ENCODE measurements at regions not wholly inside any gene's neighbourhood (a gene's known extent, or its start where the extent isn't known, plus 50 kb on each side); places are given as distances from the start of the nearest gene placed in this dataset.

DNA sequence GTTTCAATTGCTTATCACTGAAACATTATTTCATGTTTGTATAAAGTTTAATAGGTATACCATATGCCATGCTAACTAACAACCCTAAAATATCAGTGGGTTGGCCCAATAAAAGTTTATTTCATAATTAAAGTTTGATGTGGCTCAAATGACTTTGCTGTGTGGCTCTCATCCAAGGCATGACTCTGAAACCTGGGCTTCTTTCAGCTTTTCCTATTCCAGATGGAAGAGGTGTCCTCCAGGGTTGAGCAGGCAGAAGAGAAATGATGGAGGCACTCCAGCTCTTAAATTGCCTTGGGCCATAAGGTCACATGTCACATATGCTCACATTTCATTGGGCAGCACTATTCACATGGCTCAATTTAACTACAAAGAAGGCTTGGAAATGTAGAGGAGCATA lies 101.9 kb downstream of the MACIR start:
- no peak for TF ChIP-seq POLR2A (IDR thresholded peaks at IDR 0.05; ENCODE audit: extremely low read depth, insufficient read length)
- TF ChIP-seq, protein P1, sequence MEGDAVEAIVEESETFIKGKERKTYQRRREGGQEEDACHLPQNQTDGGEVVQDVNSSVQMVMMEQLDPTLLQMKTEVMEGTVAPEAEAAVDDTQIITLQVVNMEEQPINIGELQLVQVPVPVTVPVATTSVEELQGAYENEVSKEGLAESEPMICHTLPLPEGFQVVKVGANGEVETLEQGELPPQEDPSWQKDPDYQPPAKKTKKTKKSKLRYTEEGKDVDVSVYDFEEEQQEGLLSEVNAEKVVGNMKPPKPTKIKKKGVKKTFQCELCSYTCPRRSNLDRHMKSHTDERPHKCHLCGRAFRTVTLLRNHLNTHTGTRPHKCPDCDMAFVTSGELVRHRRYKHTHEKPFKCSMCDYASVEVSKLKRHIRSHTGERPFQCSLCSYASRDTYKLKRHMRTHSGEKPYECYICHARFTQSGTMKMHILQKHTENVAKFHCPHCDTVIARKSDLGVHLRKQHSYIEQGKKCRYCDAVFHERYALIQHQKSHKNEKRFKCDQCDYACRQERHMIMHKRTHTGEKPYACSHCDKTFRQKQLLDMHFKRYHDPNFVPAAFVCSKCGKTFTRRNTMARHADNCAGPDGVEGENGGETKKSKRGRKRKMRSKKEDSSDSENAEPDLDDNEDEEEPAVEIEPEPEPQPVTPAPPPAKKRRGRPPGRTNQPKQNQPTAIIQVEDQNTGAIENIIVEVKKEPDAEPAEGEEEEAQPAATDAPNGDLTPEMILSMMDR (IDR thresholded peaks at IDR 0.05; ENCODE audit: low read depth, low read length): no peak
- TF ChIP-seq, protein P2, sequence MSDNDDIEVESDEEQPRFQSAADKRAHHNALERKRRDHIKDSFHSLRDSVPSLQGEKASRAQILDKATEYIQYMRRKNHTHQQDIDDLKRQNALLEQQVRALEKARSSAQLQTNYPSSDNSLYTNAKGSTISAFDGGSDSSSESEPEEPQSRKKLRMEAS (IDR thresholded peaks at IDR 0.05; ENCODE audit: low read depth, low read length): no peak
- TF ChIP-seq MYC (IDR thresholded peaks at IDR 0.05; ENCODE audit: low read depth, low read length): no peak

Data from NB4 (cell line).